ENCODE measurements at regions not wholly inside any gene's neighbourhood (a gene's known extent, or its start where the extent isn't known, plus 50 kb on each side); places are given as distances from the start of the nearest gene placed in this dataset.

DNA sequence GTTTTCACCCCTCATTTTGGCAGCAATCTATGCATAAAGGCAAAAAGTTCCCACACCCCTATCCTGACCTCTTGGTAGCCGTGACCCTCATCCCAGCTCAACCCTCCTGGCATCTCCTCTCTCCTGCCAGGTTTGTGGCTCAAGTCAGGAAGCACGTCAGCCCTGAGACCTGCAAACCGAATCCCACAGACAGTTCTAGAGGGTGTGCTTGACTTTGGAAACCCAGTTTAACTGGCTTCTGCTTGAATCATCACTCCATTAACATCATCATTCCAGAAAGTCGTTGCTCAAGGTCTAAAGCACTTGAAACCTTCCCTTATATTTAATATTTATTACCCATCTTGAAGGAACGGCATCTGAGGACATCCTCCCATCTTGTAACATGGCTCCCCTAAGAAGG is 133.4 kb upstream of the ERG start (continued):
- TF ChIP-seq, protein P1, sequence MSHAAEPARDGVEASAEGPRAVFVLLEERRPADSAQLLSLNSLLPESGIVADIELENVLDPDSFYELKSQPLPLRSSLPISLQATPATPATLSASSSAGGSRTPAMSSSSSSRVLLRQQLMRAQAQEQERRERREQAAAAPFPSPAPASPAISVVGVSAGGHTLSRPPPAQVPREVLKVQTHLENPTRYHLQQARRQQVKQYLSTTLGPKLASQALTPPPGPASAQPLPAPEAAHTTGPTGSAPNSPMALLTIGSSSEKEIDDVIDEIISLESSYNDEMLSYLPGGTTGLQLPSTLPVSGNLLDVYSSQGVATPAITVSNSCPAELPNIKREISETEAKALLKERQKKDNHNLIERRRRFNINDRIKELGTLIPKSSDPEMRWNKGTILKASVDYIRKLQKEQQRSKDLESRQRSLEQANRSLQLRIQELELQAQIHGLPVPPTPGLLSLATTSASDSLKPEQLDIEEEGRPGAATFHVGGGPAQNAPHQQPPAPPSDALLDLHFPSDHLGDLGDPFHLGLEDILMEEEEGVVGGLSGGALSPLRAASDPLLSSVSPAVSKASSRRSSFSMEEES (CRISPR knock-in tag; IDR thresholded peaks at IDR 0.05), result no peak
- TF ChIP-seq MCM2 (IDR thresholded peaks at IDR 0.05; ENCODE audit: low read depth), result no peak
- TF ChIP-seq, protein P2, sequence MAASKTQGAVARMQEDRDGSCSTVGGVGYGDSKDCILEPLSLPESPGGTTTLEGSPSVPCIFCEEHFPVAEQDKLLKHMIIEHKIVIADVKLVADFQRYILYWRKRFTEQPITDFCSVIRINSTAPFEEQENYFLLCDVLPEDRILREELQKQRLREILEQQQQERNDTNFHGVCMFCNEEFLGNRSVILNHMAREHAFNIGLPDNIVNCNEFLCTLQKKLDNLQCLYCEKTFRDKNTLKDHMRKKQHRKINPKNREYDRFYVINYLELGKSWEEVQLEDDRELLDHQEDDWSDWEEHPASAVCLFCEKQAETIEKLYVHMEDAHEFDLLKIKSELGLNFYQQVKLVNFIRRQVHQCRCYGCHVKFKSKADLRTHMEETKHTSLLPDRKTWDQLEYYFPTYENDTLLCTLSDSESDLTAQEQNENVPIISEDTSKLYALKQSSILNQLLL (CRISPR knock-in tag; IDR thresholded peaks at IDR 0.05; ENCODE audit: borderline replicate concordance), result no peak
- TF ChIP-seq ZNF24 (IDR thresholded peaks at IDR 0.05), result no peak
- no peak for TF ChIP-seq NFE2 (IDR thresholded peaks at IDR 0.05; ENCODE audit: low read depth)
- TF ChIP-seq, protein P3, sequence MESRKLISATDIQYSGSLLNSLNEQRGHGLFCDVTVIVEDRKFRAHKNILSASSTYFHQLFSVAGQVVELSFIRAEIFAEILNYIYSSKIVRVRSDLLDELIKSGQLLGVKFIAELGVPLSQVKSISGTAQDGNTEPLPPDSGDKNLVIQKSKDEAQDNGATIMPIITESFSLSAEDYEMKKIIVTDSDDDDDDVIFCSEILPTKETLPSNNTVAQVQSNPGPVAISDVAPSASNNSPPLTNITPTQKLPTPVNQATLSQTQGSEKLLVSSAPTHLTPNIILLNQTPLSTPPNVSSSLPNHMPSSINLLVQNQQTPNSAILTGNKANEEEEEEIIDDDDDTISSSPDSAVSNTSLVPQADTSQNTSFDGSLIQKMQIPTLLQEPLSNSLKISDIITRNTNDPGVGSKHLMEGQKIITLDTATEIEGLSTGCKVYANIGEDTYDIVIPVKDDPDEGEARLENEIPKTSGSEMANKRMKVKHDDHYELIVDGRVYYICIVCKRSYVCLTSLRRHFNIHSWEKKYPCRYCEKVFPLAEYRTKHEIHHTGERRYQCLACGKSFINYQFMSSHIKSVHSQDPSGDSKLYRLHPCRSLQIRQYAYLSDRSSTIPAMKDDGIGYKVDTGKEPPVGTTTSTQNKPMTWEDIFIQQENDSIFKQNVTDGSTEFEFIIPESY (CRISPR knock-in tag; IDR thresholded peaks at IDR 0.05), result no peak
- no peak for TF ChIP-seq RBM39 (optimal IDR thresholded peaks at IDR 0.05; ENCODE audit: low read depth, low read length)
- TF ChIP-seq ILK (tag; IDR thresholded peaks at IDR 0.05; ENCODE audit: borderline replicate concordance, low read depth), result no peak
- TF ChIP-seq CEBPB (tag; IDR thresholded peaks at IDR 0.05), result no peak
- no peak for TF ChIP-seq U2AF1 (optimal IDR thresholded peaks at IDR 0.05; ENCODE audit: low read depth, low read length)
